ENCODE measurements at regions not wholly inside any gene's neighbourhood (a gene's known extent, or its start where the extent isn't known, plus 50 kb on each side); places are given as distances from the start of the nearest gene placed in this dataset.
"Not testable (repeated sequence)": the region's sequence is repeated elsewhere in the genome, so short reads cannot be mapped to it uniquely, and the experiment has no call there.

DNA sequence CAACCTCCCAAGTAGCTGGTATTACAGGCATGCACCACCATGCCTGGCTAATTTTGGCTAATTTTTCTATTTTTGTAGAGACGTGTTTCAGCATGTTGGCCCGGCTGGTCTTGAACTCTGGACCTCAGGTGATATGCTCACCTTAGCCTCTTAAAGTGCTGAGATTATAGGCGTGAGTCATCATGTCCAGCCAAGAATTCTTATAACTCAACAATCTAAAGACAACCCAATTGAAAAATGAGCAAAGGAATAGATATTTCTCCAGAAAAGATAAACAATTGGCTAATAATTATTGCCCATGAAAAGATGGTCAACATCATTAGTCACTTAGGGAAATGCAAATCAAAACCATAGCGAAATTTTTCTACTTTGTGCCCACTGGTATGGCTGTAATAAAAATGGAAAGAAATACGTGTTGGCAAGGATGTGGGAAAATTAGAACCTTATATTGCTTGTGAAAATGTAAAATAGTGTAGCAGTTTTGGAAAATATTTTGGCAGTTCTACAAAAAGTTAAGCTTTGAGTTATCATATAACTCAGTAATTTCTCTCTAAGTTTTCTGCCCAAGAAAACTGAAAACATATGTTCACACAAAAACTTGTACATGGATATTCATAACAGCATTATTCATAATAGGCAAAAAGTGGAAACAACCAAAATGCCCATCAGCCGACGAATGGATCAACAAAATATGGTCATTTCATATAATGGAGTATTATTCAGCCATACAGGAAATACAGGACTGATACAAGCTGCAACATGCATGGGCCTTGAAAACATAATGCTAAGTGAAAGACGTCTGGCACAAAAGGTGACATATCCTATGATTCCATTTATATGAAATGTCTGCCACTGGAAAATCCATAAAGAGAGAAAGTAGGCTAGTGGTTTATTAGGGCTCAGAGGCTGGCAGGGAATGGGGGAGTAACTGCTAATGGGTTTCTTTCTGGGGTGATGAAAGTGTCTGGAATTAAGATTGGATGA is 87.8 kb downstream of the UTRN start:
- Histone ChIP-seq H3K36me3 (ENCODE audit: insufficient read depth) (no peaks in the 10 kb centered on the region), H3K79me2 (replicated peaks; ENCODE audit: insufficient read depth) (peaks cover 82% of the 10 kb centered on the region)

DNA sequence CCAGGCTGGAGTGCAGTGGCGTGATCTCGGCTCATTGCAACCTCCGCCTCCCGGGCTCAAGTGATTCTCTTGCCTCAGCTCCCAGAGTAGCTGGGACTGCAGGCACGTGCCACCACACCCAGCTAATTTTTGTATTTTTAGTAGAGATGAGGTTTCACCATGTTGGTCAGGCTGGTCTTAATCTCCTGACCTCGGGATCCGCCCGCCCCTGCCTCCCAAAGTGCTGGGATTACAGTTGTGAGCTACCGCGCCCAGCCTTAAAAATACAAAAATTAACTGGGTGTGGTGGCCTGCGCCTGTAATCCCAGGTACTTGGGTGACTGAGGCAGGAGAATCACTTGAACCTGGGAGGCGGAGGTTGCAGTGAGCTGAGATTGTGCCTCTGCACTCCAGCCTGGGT is 89.4 kb downstream of the UTRN start:
- not testable (repeated sequence) for ATAC-seq; H3K4me3 Mint-ChIP-seq; H4K20me1 ChIP-seq (replicated peaks; ENCODE audit: insufficient read depth); H3K9me3 Mint-ChIP-seq; H3K27me3 Mint-ChIP-seq (ENCODE audit: insufficient read depth, low read depth, poor library complexity); H3F3A ChIP-seq (replicated peaks; ENCODE audit: low read depth); H3K27ac Mint-ChIP-seq; H2AFZ ChIP-seq; H3K4me3 ChIP-seq; H3K4me2 ChIP-seq; DNase-seq (ENCODE audit: low spot score); H3K27ac ChIP-seq (ENCODE audit: low read depth); H3K36me3 ChIP-seq (ENCODE audit: insufficient read depth); H3K9me2 ChIP-seq (ENCODE audit: insufficient read depth); H3K4me1 Mint-ChIP-seq; H3K27me3 ChIP-seq (ENCODE audit: insufficient read depth)
- Histone ChIP-seq H3K4me1 (ENCODE audit: insufficient read depth) (peaks cover 12% of the 10 kb centered on the region), H3K79me2 (replicated peaks; ENCODE audit: insufficient read depth) (peaks cover 83% of the 10 kb centered on the region)
- H3K36me3 Mint-ChIP-seq (ENCODE audit: low read depth), result peaks cover 17% of the 10 kb centered on the region

More for the DNA sequence above, 87.8 kb downstream of the UTRN start:
- peaks cover 12% of the 10 kb centered on the region for H3K4me1 ChIP-seq (ENCODE audit: insufficient read depth)
- Mint-ChIP-seq H3K27me3 (ENCODE audit: insufficient read depth, low read depth, poor library complexity) (peaks cover 4% of the 10 kb centered on the region), H3K4me3 (no peak overlapping the region), H3K9me3 (peaks cover 13% of the 10 kb centered on the region), H3K27ac (no peak overlapping the region), H3K4me1 (peaks cover 8% of the 10 kb centered on the region), H3K36me3 (ENCODE audit: low read depth) (peaks cover 26% of the 10 kb centered on the region)
- H3K4me2 ChIP-seq, result no peak overlapping the region
- H3K27ac ChIP-seq (ENCODE audit: low read depth), result no peak overlapping the region
- no peak overlapping the region for H3K4me3 ChIP-seq
- H4K20me1 ChIP-seq (replicated peaks; ENCODE audit: insufficient read depth), result peaks cover under 1% of the 10 kb centered on the region; the same call in 1 of the 2 replicates
- no peak for ATAC-seq
- DNase-seq (ENCODE audit: low spot score), result no peak
- H3K27me3 ChIP-seq (ENCODE audit: insufficient read depth), result no peaks in the 10 kb centered on the region
- H2AFZ ChIP-seq, result no peak overlapping the region
- H3F3A ChIP-seq (replicated peaks; ENCODE audit: low read depth), result no peaks in the 10 kb centered on the region
- TF ChIP-seq NANOG (IDR thresholded peaks at IDR 0.05; ENCODE audit: borderline replicate concordance), result no peak
- H3K9me2 ChIP-seq (ENCODE audit: insufficient read depth), result no peaks in the 10 kb centered on the region

- no peak overlapping the region for H2AFZ ChIP-seq
- H3K4me1 Mint-ChIP-seq, result no peaks in the 10 kb centered on the region
- peaks cover 87% of the 10 kb centered on the region for H3K79me2 ChIP-seq (replicated peaks; ENCODE audit: insufficient read depth)
- no peaks in the 10 kb centered on the region; the same call in 1 of the 2 replicates for H3K9me2 ChIP-seq (ENCODE audit: insufficient read depth)
- H3K27me3 Mint-ChIP-seq (ENCODE audit: insufficient read depth, low read depth, poor library complexity), result no peaks in the 10 kb centered on the region
- H3K27ac ChIP-seq (ENCODE audit: low read depth), result no peak overlapping the region
- TF ChIP-seq POLR2AphosphoS5 (IDR thresholded peaks at IDR 0.05; ENCODE audit: low read depth), result no peak
- TF ChIP-seq ZNF331 (CRISPR knock-in tag; IDR thresholded peaks at IDR 0.05; ENCODE audit: low read depth), result no peak
- no peak for TF ChIP-seq EZH2phosphoT487 (IDR thresholded peaks at IDR 0.05; ENCODE audit: unreplicated experiment)
- no peak for TF ChIP-seq JUNB (IDR thresholded peaks at IDR 0.05; ENCODE audit: unreplicated experiment)
- peaks cover 11% of the 10 kb centered on the region for H3K36me3 ChIP-seq (ENCODE audit: insufficient read depth)
- no peaks in the 10 kb centered on the region for H3F3A ChIP-seq (replicated peaks; ENCODE audit: low read depth)
- no peak overlapping the region for H3K27ac Mint-ChIP-seq
- no peak overlapping the region for H3K4me3 ChIP-seq
- H3K4me3 Mint-ChIP-seq, result no peak overlapping the region
- H4K20me1 ChIP-seq (replicated peaks; ENCODE audit: insufficient read depth), result 0 out of 2 replicates have a peak, but pooled peaks cover 2% of the 10 kb centered on the region
- peaks cover 24% of the 10 kb centered on the region for H3K36me3 Mint-ChIP-seq (ENCODE audit: low read depth)
- no peak for DNase-seq (ENCODE audit: low spot score)
- H3K27me3 ChIP-seq (ENCODE audit: insufficient read depth), result no peaks in the 10 kb centered on the region
- peaks cover 25% of the 10 kb centered on the region for H3K9me3 Mint-ChIP-seq
- no peaks in the 10 kb centered on the region for H3K4me1 ChIP-seq (ENCODE audit: insufficient read depth)
- ATAC-seq, result no peak
- no peak overlapping the region for H3K4me2 ChIP-seq
Measured at GRCh38 chr6:144377586-144378210, 92.6 kb downstream of the UTRN start.

All from GM23338 (cell line).